ENCODE measurements at regions not wholly inside any gene's neighbourhood (a gene's known extent, or its start where the extent isn't known, plus 50 kb on each side); places are given as distances from the start of the nearest gene placed in this dataset.
A peak's percentile ranks its signal among the peaks of the same experiment; 100 is the strongest.
"Not testable (repeated sequence)": the region's sequence is repeated elsewhere in the genome, so short reads cannot be mapped to it uniquely, and the experiment has no call there.

DNA sequence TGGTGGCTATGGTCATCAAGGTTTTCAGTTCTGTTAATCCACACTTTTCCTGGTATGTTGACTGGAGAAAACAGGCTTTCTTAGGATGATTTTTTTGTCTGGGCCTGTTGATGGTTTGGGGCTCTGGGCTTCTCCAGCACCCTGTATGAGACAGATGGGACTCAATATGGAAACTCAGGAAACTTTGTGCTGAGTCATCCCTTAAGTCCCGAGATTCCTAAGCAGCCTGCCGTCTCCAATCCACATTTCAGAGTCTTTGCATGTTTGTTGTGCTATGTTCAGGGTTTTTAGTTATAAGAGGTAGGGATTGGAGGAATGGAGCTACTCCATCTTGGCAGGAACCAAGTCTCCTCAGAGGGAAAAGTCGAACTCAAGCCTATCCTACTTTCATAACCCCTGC, 253.3 kb upstream of the FOXF1 start:
- Mint-ChIP-seq H3K9me3 (peaks cover 11 to 15% (median 12%) of the 10 kb centered on the region in 3 donors), H3K4me3 (no peak overlapping the region), H3K4me1 (no peaks in the 10 kb centered on the region), H3K27ac (peak overlapping the region in 1 of 3 donors; percentile 13), H3K27me3 (peaks cover 6% of the 10 kb centered on the region), H3K36me3 (no peaks in the 10 kb centered on the region)

DNA sequence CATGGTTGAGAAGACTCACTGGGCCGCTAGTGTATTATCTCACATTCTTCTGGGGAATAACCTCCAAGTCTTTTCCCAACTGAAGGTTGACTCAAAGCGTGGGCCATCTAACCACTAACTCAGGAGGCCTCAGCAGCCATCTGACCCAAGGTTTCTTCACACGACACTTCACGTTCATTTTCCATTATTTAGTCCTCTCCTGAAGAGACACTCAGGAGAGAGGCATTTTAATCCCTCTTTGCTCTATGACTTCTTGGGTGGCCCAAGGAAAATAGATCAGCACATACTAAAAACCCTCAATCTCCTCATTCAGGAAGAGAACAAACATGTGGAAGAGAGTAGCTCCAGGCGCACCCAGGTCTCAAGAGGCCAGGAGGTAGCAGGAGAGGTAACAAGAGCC, 252.8 kb upstream of the FOXF1 start:
- peaks cover 6% of the 10 kb centered on the region for H3K27me3 Mint-ChIP-seq
- peak overlapping the region in 1 of 3 donors; percentile 13 for H3K27ac Mint-ChIP-seq
- H3K4me3 Mint-ChIP-seq: no peak overlapping the region
- H3K36me3 Mint-ChIP-seq: no peaks in the 10 kb centered on the region
- H3K4me1 Mint-ChIP-seq: no peaks in the 10 kb centered on the region
- H3K9me3 Mint-ChIP-seq: peaks cover 11 to 15% (median 12%) of the 10 kb centered on the region in 3 donors

DNA sequence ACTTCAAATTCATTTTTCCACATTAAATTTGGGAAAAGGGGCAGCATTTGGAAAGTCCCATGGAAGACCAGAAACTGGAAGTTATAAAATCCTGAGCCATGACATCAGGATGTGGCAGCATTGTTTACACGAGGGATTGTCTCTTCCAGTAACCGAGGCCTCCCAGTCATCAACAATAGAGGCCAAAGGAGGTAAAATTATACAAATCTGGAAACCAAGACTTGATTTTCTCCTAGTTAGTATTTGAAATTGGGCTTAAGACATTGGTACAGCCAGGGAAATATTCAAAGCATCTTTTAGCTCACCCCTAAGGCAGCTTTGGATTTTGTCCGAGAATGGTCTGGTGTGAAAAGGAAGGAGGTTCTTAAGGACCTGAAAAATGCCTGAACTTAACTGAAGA, 251.6 kb upstream of the FOXF1 start:
- H3K4me3 Mint-ChIP-seq: no peak overlapping the region
- H3K4me1 Mint-ChIP-seq: no peaks in the 10 kb centered on the region
- H3K27ac Mint-ChIP-seq: no peak overlapping the region
- peaks cover 11 to 15% (median 12%) of the 10 kb centered on the region in 3 donors for H3K9me3 Mint-ChIP-seq
- H3K27me3 Mint-ChIP-seq: peaks cover 6% of the 10 kb centered on the region
- no peaks in the 10 kb centered on the region for H3K36me3 Mint-ChIP-seq

DNA sequence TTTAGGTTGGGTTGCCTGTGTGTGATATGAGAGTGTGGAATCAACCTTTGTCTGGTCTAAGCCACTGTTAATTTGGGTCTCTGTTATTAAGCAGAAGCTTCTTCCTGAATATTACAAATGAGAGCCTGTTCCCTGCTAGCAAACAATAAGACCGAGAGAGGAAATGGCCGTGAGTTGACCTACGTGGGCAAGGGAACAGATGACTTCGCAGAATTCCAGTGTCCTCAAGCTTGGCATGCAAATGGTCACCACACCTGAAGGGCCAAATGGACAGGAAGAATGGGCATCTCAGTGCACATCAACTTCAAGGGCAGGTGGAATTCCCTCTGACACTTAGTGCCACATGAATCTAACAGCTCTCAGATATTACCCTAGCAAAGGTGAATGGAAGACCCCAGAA, 250.8 kb upstream of the FOXF1 start:
- Mint-ChIP-seq H3K9me3 (peaks cover 11 to 15% (median 12%) of the 10 kb centered on the region in 3 donors), H3K27ac (no peak overlapping the region), H3K27me3 (peaks cover 6% of the 10 kb centered on the region), H3K4me3 (no peak overlapping the region), H3K4me1 (no peaks in the 10 kb centered on the region), H3K36me3 (no peaks in the 10 kb centered on the region)

DNA sequence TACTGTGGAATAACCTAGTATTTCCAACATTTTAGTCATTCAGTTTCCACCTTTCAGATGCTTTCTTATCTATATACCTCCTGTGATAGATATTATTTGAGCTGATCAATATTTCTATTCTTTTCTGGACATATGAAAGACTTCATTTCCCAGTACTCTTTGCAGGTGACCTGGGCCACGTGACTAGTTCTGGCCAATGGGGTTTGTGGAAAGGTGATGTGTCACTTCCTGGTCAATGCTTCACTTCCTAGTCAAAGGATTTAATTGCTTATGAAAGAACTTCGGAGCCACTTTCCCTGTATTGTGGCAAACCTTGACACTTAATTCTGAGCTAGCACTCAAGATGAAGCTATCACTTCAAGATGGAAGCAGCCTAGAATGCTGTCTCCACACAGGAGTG, 248.9 kb upstream of the FOXF1 start:
- no peak overlapping the region for H3K4me3 Mint-ChIP-seq
- no peaks in the 10 kb centered on the region for H3K4me1 Mint-ChIP-seq
- no peaks in the 10 kb centered on the region for H3K36me3 Mint-ChIP-seq
- peaks cover 6% of the 10 kb centered on the region for H3K27me3 Mint-ChIP-seq
- peaks cover 1 to 8% (median 7%) of the 10 kb centered on the region in 3 donors for H3K9me3 Mint-ChIP-seq
- no peak overlapping the region for H3K27ac Mint-ChIP-seq

DNA sequence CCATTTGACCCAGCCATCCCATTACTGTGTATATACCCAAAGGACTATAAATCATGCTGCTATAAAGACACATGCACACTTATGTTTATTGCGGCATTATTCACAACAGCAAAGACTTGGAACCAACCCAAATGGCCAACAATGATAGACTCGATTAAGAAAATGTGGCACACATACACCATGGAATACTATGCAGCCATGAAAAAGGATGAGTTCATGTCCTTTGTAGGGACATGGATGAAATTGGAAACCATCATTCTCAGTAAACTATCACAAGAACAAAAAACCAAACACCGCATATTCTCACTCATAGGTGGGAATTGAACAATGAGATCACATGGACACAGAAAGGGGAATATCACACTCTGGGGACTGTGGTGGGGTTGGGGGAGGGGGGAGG, 242.7 kb upstream of the FOXF1 start:
- not testable (repeated sequence) for H3K36me3 Mint-ChIP-seq, H3K27ac Mint-ChIP-seq, H3K27me3 Mint-ChIP-seq, H3K9me3 Mint-ChIP-seq, H3K4me3 Mint-ChIP-seq, H3K4me1 Mint-ChIP-seq

DNA sequence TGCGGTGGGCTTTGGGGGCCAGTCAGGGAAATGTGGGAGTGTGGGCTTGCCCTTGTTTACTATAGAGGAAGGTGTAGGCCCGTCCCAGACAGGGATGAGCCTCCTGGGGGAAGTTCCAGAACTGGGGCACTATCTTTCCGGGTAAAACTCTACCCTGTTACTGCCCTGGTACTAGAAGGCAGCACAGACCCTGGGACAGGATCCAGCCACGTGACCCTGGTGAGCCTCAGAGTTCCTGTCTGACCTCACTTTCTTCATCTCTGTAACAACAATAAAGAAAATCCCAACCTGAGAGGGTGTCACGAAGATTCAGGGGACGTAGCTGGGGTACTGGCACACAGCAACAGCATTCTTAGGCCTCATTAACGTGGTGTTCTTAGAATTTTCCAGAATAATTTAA, 239.6 kb upstream of the FOXF1 start:
- H3K4me1 Mint-ChIP-seq: no peaks in the 10 kb centered on the region
- H3K4me3 Mint-ChIP-seq: no peak overlapping the region
- H3K27ac Mint-ChIP-seq: no peak overlapping the region
- no peaks in the 10 kb centered on the region for H3K36me3 Mint-ChIP-seq
- peaks cover 9% of the 10 kb centered on the region for H3K27me3 Mint-ChIP-seq
- peaks cover 0 to 4% (median 2%) of the 10 kb centered on the region in 3 donors for H3K9me3 Mint-ChIP-seq

DNA sequence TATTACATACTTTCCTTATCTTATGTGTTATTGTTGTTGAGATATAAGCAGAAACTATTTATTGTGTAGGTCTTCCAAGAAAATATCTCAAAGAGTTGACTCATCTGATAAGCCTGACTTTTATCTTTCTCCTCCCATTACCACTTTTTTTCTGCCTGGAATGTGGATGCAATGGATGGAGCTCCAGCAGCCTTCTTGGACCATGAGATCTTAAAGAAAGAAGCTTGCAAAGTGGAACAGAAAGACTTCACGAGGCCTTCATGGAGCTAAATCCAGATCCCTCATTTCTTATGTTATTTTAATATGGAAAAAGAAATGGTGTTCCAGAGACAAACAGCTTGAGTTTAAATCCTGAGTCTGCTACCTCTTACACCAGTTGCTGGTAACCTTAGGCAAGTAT, 237.6 kb upstream of the FOXF1 start:
- Mint-ChIP-seq H3K36me3 (no peaks in the 10 kb centered on the region), H3K9me3 (peaks cover 0 to 4% (median 2%) of the 10 kb centered on the region in 3 donors), H3K4me1 (no peaks in the 10 kb centered on the region), H3K27me3 (peaks cover 15% of the 10 kb centered on the region), H3K27ac (no peak overlapping the region), H3K4me3 (no peak overlapping the region)

DNA sequence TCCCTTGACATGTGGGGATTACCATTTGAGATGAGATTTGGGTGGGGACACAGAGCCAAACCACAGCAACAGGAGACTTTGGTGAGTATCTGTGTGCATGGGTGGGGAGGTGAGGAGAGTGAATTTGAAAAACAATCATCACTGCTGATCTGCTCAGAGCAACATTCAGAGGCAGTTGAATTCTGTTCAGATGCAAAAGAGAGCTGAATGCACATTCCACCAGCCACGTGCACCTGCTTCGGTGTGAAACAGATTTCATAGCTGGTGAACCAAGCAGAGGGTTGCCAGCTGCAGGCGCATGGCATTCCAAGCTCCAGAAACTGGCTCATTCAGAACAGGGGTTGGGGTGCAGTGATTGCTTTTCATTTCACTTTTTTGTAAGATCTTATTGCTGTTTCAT, 233.1 kb upstream of the FOXF1 start:
- Mint-ChIP-seq H3K4me1 (no peaks in the 10 kb centered on the region), H3K36me3 (no peaks in the 10 kb centered on the region), H3K27me3 (peaks cover 20% of the 10 kb centered on the region), H3K27ac (no peak overlapping the region), H3K9me3 (peaks cover 0 to 4% (median 2%) of the 10 kb centered on the region in 3 donors), H3K4me3 (no peak overlapping the region)

DNA sequence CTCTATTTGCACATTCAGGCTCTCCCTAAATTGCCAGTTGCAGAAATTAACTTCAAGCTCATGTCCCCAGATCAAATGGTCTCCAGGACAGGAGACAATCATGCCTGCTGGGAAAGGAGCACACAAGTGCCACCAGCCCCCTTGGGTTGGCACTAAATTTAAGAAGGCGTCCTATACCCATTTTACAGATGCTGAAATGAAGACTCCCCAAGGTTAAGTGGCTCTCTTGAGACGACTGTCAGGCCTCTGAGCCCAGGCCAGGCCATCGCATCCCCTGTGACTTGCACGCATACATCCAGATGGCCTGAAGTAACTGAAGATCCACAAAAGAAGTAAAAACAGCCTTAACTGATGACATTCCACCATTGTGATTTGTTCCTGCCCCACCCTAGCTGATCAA, 232.5 kb upstream of the FOXF1 start:
- H3K36me3 Mint-ChIP-seq, H3K4me1 Mint-ChIP-seq, H3K9me3 Mint-ChIP-seq, H3K27ac Mint-ChIP-seq, H3K4me3 Mint-ChIP-seq: not testable (repeated sequence)
- peaks cover 21% of the 10 kb centered on the region for H3K27me3 Mint-ChIP-seq

DNA sequence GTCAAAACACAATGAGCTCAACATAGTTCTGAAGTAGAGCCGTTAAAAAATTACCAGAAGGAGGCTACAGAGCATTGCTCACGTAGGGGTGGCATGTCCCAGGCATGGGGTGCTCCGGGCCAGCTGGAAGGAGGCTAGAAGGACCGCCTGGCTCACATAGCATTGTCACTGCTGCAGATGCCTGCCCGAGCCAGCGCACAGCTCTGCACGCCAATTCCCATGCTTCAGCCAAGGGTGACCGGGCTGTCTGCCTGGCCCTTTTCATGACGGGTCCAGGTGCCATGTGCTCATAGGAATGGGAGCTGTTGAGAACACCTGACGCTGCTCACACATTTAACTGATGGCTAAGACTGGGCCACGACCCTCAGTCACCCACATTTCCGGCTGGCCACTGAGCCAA, 228.9 kb upstream of the FOXF1 start:
- Mint-ChIP-seq H3K4me3 (no peak overlapping the region), H3K9me3 (no peaks in the 10 kb centered on the region), H3K27ac (no peak overlapping the region), H3K36me3 (no peaks in the 10 kb centered on the region), H3K4me1 (no peaks in the 10 kb centered on the region), H3K27me3 (peaks cover 26% of the 10 kb centered on the region)

DNA sequence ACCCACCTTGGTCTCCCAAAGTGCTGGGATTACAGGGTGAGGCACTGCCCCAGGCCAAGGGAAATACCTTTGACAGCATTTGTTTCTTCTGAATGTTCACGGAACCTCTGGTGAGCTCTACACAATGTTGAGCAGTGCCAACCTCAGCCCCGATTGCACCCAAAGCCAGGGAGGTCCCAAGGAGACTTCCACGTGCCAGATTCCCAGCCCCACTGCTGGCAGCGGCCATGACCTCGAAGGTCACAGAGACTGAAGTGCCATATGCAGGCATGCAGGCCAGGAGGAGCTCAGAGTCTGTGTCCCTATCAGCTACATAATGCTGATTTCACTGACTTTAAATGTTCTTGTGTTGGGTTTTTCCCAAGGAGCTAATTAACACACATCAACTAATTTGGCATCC, 226.4 kb upstream of the FOXF1 start:
- no peaks in the 10 kb centered on the region for H3K9me3 Mint-ChIP-seq
- H3K4me3 Mint-ChIP-seq: no peak overlapping the region
- H3K36me3 Mint-ChIP-seq: peaks cover 2% of the 10 kb centered on the region
- H3K27me3 Mint-ChIP-seq: peaks cover 34% of the 10 kb centered on the region
- H3K27ac Mint-ChIP-seq: no peak overlapping the region
- H3K4me1 Mint-ChIP-seq: no peaks in the 10 kb centered on the region

DNA sequence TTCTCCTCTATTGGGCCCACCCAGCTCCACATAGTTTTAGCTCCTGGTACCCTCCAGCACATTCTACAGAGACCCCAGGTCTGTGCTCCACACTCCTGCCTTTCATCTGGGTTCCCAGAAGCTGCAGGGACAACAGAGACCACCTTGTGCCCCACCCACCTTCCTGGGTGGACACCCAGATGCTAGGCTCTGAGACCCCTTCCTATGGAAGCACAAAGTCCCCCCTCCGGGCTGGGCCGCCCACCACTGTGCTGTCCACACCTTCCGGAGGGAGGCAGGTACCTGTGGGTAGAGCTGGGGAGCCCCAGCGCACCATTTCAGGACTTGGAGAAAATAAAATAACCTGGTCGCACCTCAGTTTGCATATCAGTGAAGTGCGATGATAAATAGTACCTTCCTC, 224.9 kb upstream of the FOXF1 start:
- Mint-ChIP-seq H3K27ac (no peak overlapping the region), H3K36me3 (peaks cover 2% of the 10 kb centered on the region), H3K4me3 (no peak overlapping the region), H3K27me3 (peaks cover 44% of the 10 kb centered on the region), H3K9me3 (no peaks in the 10 kb centered on the region), H3K4me1 (no peaks in the 10 kb centered on the region)

DNA sequence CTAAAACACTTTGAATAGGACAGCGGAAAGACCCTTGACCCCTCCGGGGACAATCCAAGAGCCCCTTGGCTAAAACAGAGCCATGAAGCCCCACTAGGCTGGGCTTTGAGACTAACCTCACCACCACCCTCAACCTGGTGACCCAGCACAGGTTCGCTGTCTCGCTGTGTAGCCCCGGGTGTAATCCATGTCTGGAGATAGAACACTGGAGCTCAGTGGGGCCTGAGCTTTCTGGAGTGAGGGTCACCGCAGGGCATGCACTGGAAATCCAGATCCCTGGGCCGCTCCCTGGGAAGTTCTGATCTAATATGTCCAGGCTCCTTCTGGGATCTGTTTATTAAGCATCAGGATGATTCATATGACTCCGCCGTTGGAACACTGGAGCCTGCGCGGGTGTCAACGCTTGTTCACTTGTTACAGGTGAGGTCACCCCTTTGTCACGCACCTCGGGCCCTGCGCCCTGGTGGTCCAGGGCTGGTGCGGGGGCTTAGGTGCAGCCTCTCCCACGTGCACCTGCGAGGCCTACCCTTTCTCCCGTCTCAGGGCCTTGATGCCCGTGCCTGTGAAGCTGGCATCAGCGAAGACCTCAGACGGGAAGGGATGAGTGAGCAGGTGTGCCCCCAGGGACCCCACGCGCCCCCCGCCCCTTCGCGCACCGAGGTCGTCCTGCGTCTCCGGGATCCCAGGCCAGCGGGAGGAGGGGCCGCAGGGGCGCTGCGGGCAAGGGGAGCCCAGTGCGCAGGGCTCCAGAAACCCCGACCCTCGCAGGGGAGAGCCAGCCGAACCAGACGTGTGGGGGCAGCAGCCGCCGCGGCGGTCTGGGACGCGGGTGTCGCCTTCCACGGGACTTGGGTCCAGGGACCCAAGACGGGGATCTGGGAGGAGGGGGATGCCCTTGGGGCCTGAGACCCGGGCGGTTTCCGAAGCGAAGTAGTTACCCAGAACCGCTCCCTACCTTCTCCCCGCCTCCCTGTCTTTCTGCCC, 224.1 kb upstream of the FOXF1 start:
- H3K36me3 Mint-ChIP-seq: peaks cover 2% of the 10 kb centered on the region
- H3K9me3 Mint-ChIP-seq: no peaks in the 10 kb centered on the region
- no peak overlapping the region for H3K27ac Mint-ChIP-seq
- H3K4me3 Mint-ChIP-seq: no peak overlapping the region
- peaks cover 47% of the 10 kb centered on the region for H3K27me3 Mint-ChIP-seq
- no peaks in the 10 kb centered on the region for H3K4me1 Mint-ChIP-seq

DNA sequence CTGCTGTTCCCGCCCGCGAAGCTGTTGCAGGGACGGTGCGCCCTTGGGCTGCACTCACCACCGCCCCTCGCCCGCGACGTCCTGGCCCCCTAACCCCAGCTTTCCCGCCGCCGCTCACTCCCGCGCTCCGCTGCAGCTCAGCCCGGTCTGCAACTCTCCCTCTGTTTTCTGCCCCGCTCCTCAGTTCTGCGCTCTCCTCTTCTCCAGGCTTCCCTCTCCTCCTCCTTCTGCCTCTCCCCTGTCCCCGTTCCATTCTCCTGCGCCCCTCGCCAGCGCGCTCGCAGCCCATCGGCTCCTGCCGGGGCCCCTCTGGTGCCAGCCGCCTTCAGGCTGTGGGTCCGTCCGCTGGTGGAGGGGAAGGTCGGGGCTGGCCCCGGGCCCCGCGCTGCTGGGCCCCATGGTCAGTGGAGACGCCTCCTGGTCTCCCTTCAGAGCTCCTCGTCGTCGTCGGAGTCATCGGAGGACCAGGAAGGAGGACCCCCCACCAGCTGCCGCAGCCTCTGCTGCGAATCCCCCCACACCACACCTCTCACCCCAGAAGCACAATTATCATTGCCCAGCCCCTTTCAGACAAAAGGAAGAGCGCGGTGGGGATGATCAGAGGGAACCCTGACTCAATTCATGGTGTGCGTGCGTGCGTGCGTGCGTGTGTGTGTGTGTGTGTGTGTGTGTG, 223.2 kb upstream of the FOXF1 start:
- H3K36me3 Mint-ChIP-seq: peaks cover 3% of the 10 kb centered on the region
- H3K27me3 Mint-ChIP-seq: peaks cover 55% of the 10 kb centered on the region
- H3K4me1 Mint-ChIP-seq: no peaks in the 10 kb centered on the region
- H3K4me3 Mint-ChIP-seq: no peak overlapping the region
- no peaks in the 10 kb centered on the region for H3K9me3 Mint-ChIP-seq
- H3K27ac Mint-ChIP-seq: no peak overlapping the region

Data from IgD-negative memory B cell (primary cell).